ENCODE measurements at regions not wholly inside any gene's neighbourhood (a gene's known extent, or its start where the extent isn't known, plus 50 kb on each side); places are given as distances from the start of the nearest gene placed in this dataset.

- Histone ChIP-seq H3K36me3 (ENCODE audit: insufficient read depth) (no peaks in the 10 kb centered on the region), H3F3A (replicated peaks; ENCODE audit: low read depth) (no peaks in the 10 kb centered on the region), H2AFZ (no peak overlapping the region), H3K4me1 (ENCODE audit: insufficient read depth) (no peaks in the 10 kb centered on the region), H3K79me2 (replicated peaks; ENCODE audit: insufficient read depth) (no peaks in the 10 kb centered on the region), H3K27me3 (ENCODE audit: insufficient read depth) (no peaks in the 10 kb centered on the region), H3K9me2 (ENCODE audit: insufficient read depth) (no peaks in the 10 kb centered on the region), H3K4me2 (no peak overlapping the region), H3K4me3 (no peak overlapping the region), H4K20me1 (replicated peaks; ENCODE audit: insufficient read depth) (no peaks in the 10 kb centered on the region), H3K27ac (ENCODE audit: low read depth) (no peak overlapping the region)
- ATAC-seq: no peak
- Mint-ChIP-seq H3K27ac (no peak overlapping the region), H3K4me3 (no peak overlapping the region), H3K4me1 (no peaks in the 10 kb centered on the region), H3K9me3 (no peaks in the 10 kb centered on the region), H3K36me3 (ENCODE audit: low read depth) (no peaks in the 10 kb centered on the region), H3K27me3 (ENCODE audit: insufficient read depth, low read depth, poor library complexity) (no peaks in the 10 kb centered on the region)
- TF ChIP-seq POLR2AphosphoS5 (IDR thresholded peaks at IDR 0.05; ENCODE audit: low read depth): no peak
- no peak for TF ChIP-seq NANOG (IDR thresholded peaks at IDR 0.05; ENCODE audit: borderline replicate concordance)
- DNase-seq (ENCODE audit: low spot score): no peak
Measured at GRCh38 chr5:19200251-19200650, 787.7 kb downstream of the CDH18 start.

GRCh38 chr5:19208397-19208796, 779.6 kb downstream of the CDH18 start:
- TF ChIP-seq CREB1 (CRISPR knock-in tag; IDR thresholded peaks at IDR 0.05; ENCODE audit: low read depth) (no peak), STAT1 (IDR thresholded peaks at IDR 0.05; ENCODE audit: unreplicated experiment) (no peak), JUNB (IDR thresholded peaks at IDR 0.05; ENCODE audit: unreplicated experiment) (no peak), ZNF114 (CRISPR knock-in tag; IDR thresholded peaks at IDR 0.05) (no peak), POLR2AphosphoS5 (IDR thresholded peaks at IDR 0.05; ENCODE audit: low read depth) (no peak), CTCF (conservative IDR thresholded peaks at IDR 0.05; ENCODE audit: low read depth in 2 of 2) (no peak), NANOG (IDR thresholded peaks at IDR 0.05; ENCODE audit: borderline replicate concordance) (no peak)
- no peaks in the 10 kb centered on the region for H3K27me3 ChIP-seq (ENCODE audit: insufficient read depth)
- Mint-ChIP-seq H3K36me3 (ENCODE audit: low read depth) (no peaks in the 10 kb centered on the region), H3K27me3 (ENCODE audit: insufficient read depth, low read depth, poor library complexity) (no peaks in the 10 kb centered on the region), H3K9me3 (no peaks in the 10 kb centered on the region), H3K4me3 (no peak overlapping the region), H3K27ac (no peak overlapping the region), H3K4me1 (no peaks in the 10 kb centered on the region; the same call in 2 of the 3 replicates)
- H4K20me1 ChIP-seq (replicated peaks; ENCODE audit: insufficient read depth): no peaks in the 10 kb centered on the region
- no peaks in the 10 kb centered on the region for H3K9me2 ChIP-seq (ENCODE audit: insufficient read depth)
- H3K79me2 ChIP-seq (replicated peaks; ENCODE audit: insufficient read depth): no peaks in the 10 kb centered on the region
- DNase-seq (ENCODE audit: low spot score) (no peak), ATAC-seq (no peak)
- H3K4me3 ChIP-seq: no peak overlapping the region
- H2AFZ ChIP-seq: no peak overlapping the region
- no peak overlapping the region for H3K4me2 ChIP-seq
- H3K27ac ChIP-seq (ENCODE audit: low read depth): no peak overlapping the region
- no peaks in the 10 kb centered on the region for H3K36me3 ChIP-seq (ENCODE audit: insufficient read depth)
- H3F3A ChIP-seq (replicated peaks; ENCODE audit: low read depth): no peaks in the 10 kb centered on the region
- no peaks in the 10 kb centered on the region for H3K4me1 ChIP-seq (ENCODE audit: insufficient read depth)

GRCh38 chr5:19210886-19211285, 777.1 kb downstream of the CDH18 start:
- H3F3A ChIP-seq (replicated peaks; ENCODE audit: low read depth): no peaks in the 10 kb centered on the region
- Mint-ChIP-seq H3K4me1 (no peaks in the 10 kb centered on the region; the same call in 2 of the 3 replicates), H3K4me3 (no peak overlapping the region), H3K36me3 (ENCODE audit: low read depth) (no peaks in the 10 kb centered on the region), H3K27me3 (ENCODE audit: insufficient read depth, low read depth, poor library complexity) (no peaks in the 10 kb centered on the region), H3K9me3 (no peaks in the 10 kb centered on the region), H3K27ac (no peak overlapping the region)
- H3K4me3 ChIP-seq: no peak overlapping the region
- H3K9me2 ChIP-seq (ENCODE audit: insufficient read depth): no peaks in the 10 kb centered on the region
- H3K4me2 ChIP-seq: no peak overlapping the region
- no peaks in the 10 kb centered on the region for H3K4me1 ChIP-seq (ENCODE audit: insufficient read depth)
- no peaks in the 10 kb centered on the region for H3K79me2 ChIP-seq (replicated peaks; ENCODE audit: insufficient read depth)
- no peaks in the 10 kb centered on the region for H3K27me3 ChIP-seq (ENCODE audit: insufficient read depth)
- H3K27ac ChIP-seq (ENCODE audit: low read depth): no peak overlapping the region
- ATAC-seq (no peak), DNase-seq (ENCODE audit: low spot score) (no peak)
- H2AFZ ChIP-seq: no peak overlapping the region
- no peaks in the 10 kb centered on the region for H3K36me3 ChIP-seq (ENCODE audit: insufficient read depth)
- no peaks in the 10 kb centered on the region for H4K20me1 ChIP-seq (replicated peaks; ENCODE audit: insufficient read depth)
- TF ChIP-seq EZH2phosphoT487 (IDR thresholded peaks at IDR 0.05; ENCODE audit: unreplicated experiment) (no peak), JUNB (IDR thresholded peaks at IDR 0.05; ENCODE audit: unreplicated experiment) (no peak), POLR2AphosphoS5 (IDR thresholded peaks at IDR 0.05; ENCODE audit: low read depth) (no peak), ETS1 (IDR thresholded peaks at IDR 0.05) (no peak), EZH2 (IDR thresholded peaks at IDR 0.05; ENCODE audit: low read depth, unreplicated experiment) (no peak), CREB1 (CRISPR knock-in tag; IDR thresholded peaks at IDR 0.05; ENCODE audit: low read depth) (no peak), REST (IDR thresholded peaks at IDR 0.05; ENCODE audit: unreplicated experiment) (no peak), NANOG (IDR thresholded peaks at IDR 0.05; ENCODE audit: borderline replicate concordance) (no peak), ZNF331 (CRISPR knock-in tag; IDR thresholded peaks at IDR 0.05; ENCODE audit: low read depth) (no peak)
